HG03064 (cell line): ENCODE measurements at regions not wholly inside any gene's neighbourhood (a gene's known extent, or its start where the extent isn't known, plus 50 kb on each side); places are given as distances from the start of the nearest gene placed in this dataset.

Experiments
- ATAC-seq: cut with Tn5 transposase; IDR thresholded peaks from one replicate; pipeline ENCODE4 v1.9.1; 2021; ENCODE audit warnings: low read depth; ENCODE audit not compliant: unreplicated experiment

GRCh38 chr7:82567841-82568240, 124.3 kb upstream of the CACNA2D1 start:
- no peak for ATAC-seq

- no peak for ATAC-seq
These were observed 123.8 kb upstream of the CACNA2D1 start for GRCh38 chr7:82567356-82567755.

- ATAC-seq, result no peak
These were observed 123.2 kb upstream of the CACNA2D1 start for GRCh38 chr7:82566752-82567151.

GRCh38 chr7:82562716-82563404, 119.3 kb upstream of the CACNA2D1 start:
- no peak for ATAC-seq

GRCh38 chr7:82559193-82559805, 115.7 kb upstream of the CACNA2D1 start:
- no peak for ATAC-seq

GRCh38 chr7:82549616-82550285, 106.2 kb upstream of the CACNA2D1 start:
- ATAC-seq, result no peak

GRCh38 chr7:82548141-82548688, 104.6 kb upstream of the CACNA2D1 start:
- ATAC-seq, result no peak

GRCh38 chr7:82542665-82543064, 99.1 kb upstream of the CACNA2D1 start:
- no peak for ATAC-seq

GRCh38 chr7:82539969-82540368, 96.4 kb upstream of the CACNA2D1 start:
- no peak for ATAC-seq

GRCh38 chr7:82534684-82535083, 91.1 kb upstream of the CACNA2D1 start:
- no peak for ATAC-seq

GRCh38 chr7:82530361-82530760, 86.8 kb upstream of the CACNA2D1 start:
- ATAC-seq, result no peak

GRCh38 chr7:82528577-82529310, 85.2 kb upstream of the CACNA2D1 start:
- ATAC-seq, result no peak

- ATAC-seq, result no peak
These were observed 84.3 kb upstream of the CACNA2D1 start for GRCh38 chr7:82527851-82528250.

- ATAC-seq, result no peak
These were observed 78.4 kb upstream of the CACNA2D1 start for GRCh38 chr7:82521906-82522445.

GRCh38 chr7:82517050-82517449, 73.5 kb upstream of the CACNA2D1 start:
- ATAC-seq, result no peak

GRCh38 chr7:82511542-82511941, 68.0 kb upstream of the CACNA2D1 start:
- no peak for ATAC-seq

GRCh38 chr7:82507976-82508677, 64.5 kb upstream of the CACNA2D1 start:
- no peak for ATAC-seq

- no peak for ATAC-seq
These were observed 63.9 kb upstream of the CACNA2D1 start for GRCh38 chr7:82507365-82507975.

- ATAC-seq, result no peak
These were observed 63.1 kb upstream of the CACNA2D1 start for GRCh38 chr7:82506702-82507101.

- no peak for ATAC-seq
These were observed 62.6 kb upstream of the CACNA2D1 start for GRCh38 chr7:82506208-82506607.
